HG03103 (cell line): ENCODE measurements at regions not wholly inside any gene's neighbourhood (a gene's known extent, or its start where the extent isn't known, plus 50 kb on each side); places are given as distances from the start of the nearest gene placed in this dataset.

Experiments
- ATAC-seq: cut with Tn5 transposase; IDR thresholded peaks from one replicate; pipeline ENCODE4 v1.9.1; 2021; ENCODE audit warnings: low read depth; ENCODE audit not compliant: unreplicated experiment

GRCh38 chr9:90979138-90979551, 177.5 kb downstream of the SYK start:
- no peak for ATAC-seq

GRCh38 chr9:90979639-90980038, 178.0 kb downstream of the SYK start:
- no peak for ATAC-seq

- no peak for ATAC-seq
These were observed 180.1 kb downstream of the SYK start for GRCh38 chr9:90981726-90982125.

GRCh38 chr9:90983394-90983793, 181.8 kb downstream of the SYK start:
- ATAC-seq = no peak

GRCh38 chr9:90985631-90986030, 184.0 kb downstream of the SYK start:
- no peak for ATAC-seq

- ATAC-seq = no peak
These were observed 184.5 kb downstream of the SYK start for GRCh38 chr9:90986161-90986560.

GRCh38 chr9:90987566-90987965, 185.9 kb downstream of the SYK start:
- no peak for ATAC-seq

- ATAC-seq = no peak
These were observed 186.7 kb downstream of the SYK start for GRCh38 chr9:90988318-90988717.

GRCh38 chr9:90991953-90992352, 190.3 kb downstream of the SYK start:
- no peak for ATAC-seq

- no peak for ATAC-seq
These were observed 193.9 kb downstream of the SYK start for GRCh38 chr9:90995516-90995915.

- ATAC-seq = no peak
These were observed 194.8 kb downstream of the SYK start for GRCh38 chr9:90996154-90997065.

- no peak for ATAC-seq
These were observed 197.0 kb downstream of the SYK start for GRCh38 chr9:90998573-90998972.

- no peak for ATAC-seq
These were observed 198.1 kb downstream of the SYK start for GRCh38 chr9:90999425-91000397.

GRCh38 chr9:91001146-91001611, 199.6 kb downstream of the SYK start:
- ATAC-seq = no peak

- no peak for ATAC-seq
These were observed 202.9 kb downstream of the SYK start for GRCh38 chr9:91004484-91004883.

- ATAC-seq = no peak
These were observed 203.4 kb downstream of the SYK start for GRCh38 chr9:91004992-91005391.

- no peak for ATAC-seq
These were observed 204.4 kb downstream of the SYK start for GRCh38 chr9:91006046-91006445.

GRCh38 chr9:91008568-91008967, 206.9 kb downstream of the SYK start:
- no peak for ATAC-seq

GRCh38 chr9:91011891-91012290, 210.3 kb downstream of the SYK start:
- no peak for ATAC-seq

- no peak for ATAC-seq
These were observed 211.6 kb downstream of the SYK start for GRCh38 chr9:91012933-91013841.
